NCI-H1930 (cell line): ENCODE measurements at regions not wholly inside any gene's neighbourhood (a gene's known extent, or its start where the extent isn't known, plus 50 kb on each side); places are given as distances from the start of the nearest gene placed in this dataset.

Experiments used
- DNase-seq, 2 experiments: peaks; one replicate each; lab custom pipeline; 2025; lab: John Stamatoyannopoulos, UW

- DNase-seq = no peak
Measured at GRCh38 chr10:78481842-78482241, 448.2 kb downstream of the RPS24 start.

- DNase-seq = no peak
Measured at GRCh38 chr10:78483641-78484040, 450.0 kb downstream of the RPS24 start.

GRCh38 chr10:78489034-78489433, 455.4 kb downstream of the RPS24 start:
- DNase-seq = no peak

GRCh38 chr10:78491812-78492211, 458.1 kb downstream of the RPS24 start:
- no peak for DNase-seq

- DNase-seq = no peak
Measured at GRCh38 chr10:78492424-78492823, 458.8 kb downstream of the RPS24 start.

GRCh38 chr10:78494179-78494578, 460.5 kb downstream of the RPS24 start:
- DNase-seq = no peak

- no peak for DNase-seq
Measured at GRCh38 chr10:78502210-78502936, 468.7 kb downstream of the RPS24 start.

GRCh38 chr10:78504181-78504580, 470.5 kb downstream of the RPS24 start:
- DNase-seq = no peak

GRCh38 chr10:78505657-78506056, 472.0 kb downstream of the RPS24 start:
- DNase-seq = no peak

- DNase-seq = no peak
Measured at GRCh38 chr10:78506614-78507013, 473.0 kb downstream of the RPS24 start.

GRCh38 chr10:78507510-78508160, 474.0 kb downstream of the RPS24 start:
- DNase-seq = no peak

GRCh38 chr10:78508955-78509748, 475.5 kb downstream of the RPS24 start:
- DNase-seq = no peak

- DNase-seq = no peak
Measured at GRCh38 chr10:78510566-78511323, 477.1 kb downstream of the RPS24 start.

GRCh38 chr10:78511324-78512204, 477.9 kb downstream of the RPS24 start:
- no peak for DNase-seq

GRCh38 chr10:78512205-78512550, 478.5 kb downstream of the RPS24 start:
- DNase-seq = no peak

- no peak for DNase-seq
Measured at GRCh38 chr10:78513330-78513729, 479.7 kb downstream of the RPS24 start.

- no peak for DNase-seq
Measured at GRCh38 chr10:78513986-78514385, 480.3 kb downstream of the RPS24 start.

GRCh38 chr10:78514459-78514858, 480.8 kb downstream of the RPS24 start:
- no peak for DNase-seq

- DNase-seq = no peak
Measured at GRCh38 chr10:78515038-78515872, 481.6 kb downstream of the RPS24 start.

- no peak for DNase-seq
Measured at GRCh38 chr10:78515873-78516153, 482.1 kb downstream of the RPS24 start.

- no peak for DNase-seq
Measured at GRCh38 chr10:78516236-78516635, 482.6 kb downstream of the RPS24 start.
